SK-N-SH (cell line): ENCODE measurements at regions not wholly inside any gene's neighbourhood (a gene's known extent, or its start where the extent isn't known, plus 50 kb on each side); places are given as distances from the start of the nearest gene placed in this dataset.

Experiments used
- CTCF ChIA-PET: fragments of 300-600, 350-600 bp; formaldehyde crosslinking; extraction: SDS; loops from one replicate; lab custom pipeline; 2021; lab: Yijun Ruan, JAX
- POLR2A ChIA-PET: fragments of 350-600 bp; sonication (Branson Sonifier 250); formaldehyde crosslinking; extraction: SDS; loops from one replicate; lab custom pipeline; 2020; ENCODE audit warnings: antibody characterized with exemption, inconsistent platforms; lab: Yijun Ruan, JAX
- DNase-seq: peaks from one replicate; pipeline ENCODE4 v3.0.0; 2012
- H2AFZ ChIP-seq: fragments of 200-600 bp; sonication (generic); 2 replicates; pipeline ENCODE4 v1.8.1; 2016; ENCODE audit warnings: antibody characterized with exemption, mild to moderate bottlenecking, low read depth
- H3F3A ChIP-seq: fragments of 200-600 bp; sonication (generic); replicated peaks from 2 replicates; pipeline ENCODE3; 2016; ENCODE audit warnings: antibody characterized with exemption, mild to moderate bottlenecking; ENCODE audit not compliant: insufficient read depth
- H3K27ac ChIP-seq, 2 experiments: fragments of 200-500 bp in 1 of 2; fragments of 200-600 bp in 1 of 2; sonication (Bioruptor generic) in 1 of 2; sonication (generic), shearing (Covaris generic) in 1 of 2; 2 replicates each; pipeline versions ENCODE4 v1.5.1 to v1.6.1; 2014 to 2016; ENCODE audit warnings: low read depth in 2 of 2, inconsistent platforms in 1 of 2, low read length in 1 of 2, mild to moderate bottlenecking in 1 of 2, mixed read lengths in 1 of 2
- H3K27me3 ChIP-seq: fragments of 200-600 bp; sonication (generic), shearing (Covaris generic); 2 replicates; pipeline ENCODE4 v1.6.1; 2016; ENCODE audit warnings: mixed run types; ENCODE audit not compliant: insufficient read depth
- H3K36me3 ChIP-seq, 2 experiments: fragments of 200-500 bp in 1 of 2; fragments of 200-600 bp in 1 of 2; sonication (Bioruptor generic) in 1 of 2; sonication (generic) in 1 of 2; replicated peaks in 1 of 2; 2 replicates each; pipeline versions ENCODE3 to v1.5.1; 2014 to 2016; ENCODE audit warnings: low read length in 1 of 2, mild to moderate bottlenecking in 1 of 2; ENCODE audit not compliant: insufficient read depth in 2 of 2, control insufficient read depth in 1 of 2
- H3K4me1 ChIP-seq, 2 experiments: fragments of 200-500 bp in 1 of 2; fragments of 200-600 bp in 1 of 2; sonication (Bioruptor generic) in 1 of 2; sonication (generic), shearing (Covaris generic) in 1 of 2; 2 replicates each; pipeline versions ENCODE4 v1.5.1 to v1.6.1; 2014 to 2016; ENCODE audit warnings: low read depth in 1 of 2, low read length in 1 of 2, mixed run types in 1 of 2; ENCODE audit not compliant: insufficient read depth in 2 of 2, control insufficient read depth in 1 of 2
- H3K4me2 ChIP-seq: fragments of 200-600 bp; sonication (generic), shearing (Covaris generic); 2 replicates; pipeline ENCODE4 v1.6.1; 2017; ENCODE audit warnings: mixed run types
- H3K4me3 ChIP-seq, 2 experiments: fragments of 200-500 bp in 1 of 2; fragments of 200-600 bp in 1 of 2; sonication (Bioruptor generic) in 1 of 2; sonication (generic), shearing (Covaris generic) in 1 of 2; 2 replicates each; pipeline versions ENCODE4 v1.5.1 to v1.8.1; 2014 to 2016; ENCODE audit warnings: low read depth in 2 of 2, inconsistent platforms in 1 of 2, low read length in 1 of 2, mild to moderate bottlenecking in 1 of 2, mixed read lengths in 1 of 2, moderate library complexity in 1 of 2
- H3K79me2 ChIP-seq: fragments of 200-600 bp; sonication (generic); 2 replicates; pipeline ENCODE4 v1.8.1; 2017; ENCODE audit warnings: mild to moderate bottlenecking; ENCODE audit not compliant: insufficient read depth
- H3K9ac ChIP-seq: fragments of 200-600 bp; sonication (generic); 2 replicates; pipeline ENCODE4 v1.6.1; 2017; ENCODE audit warnings: mixed run types
- H3K9me2 ChIP-seq: fragments of 200-600 bp; sonication (generic); 2 replicates; pipeline ENCODE4 v1.6.1; 2017; ENCODE audit warnings: mixed run types
- H3K9me3 ChIP-seq: fragments of 200-600 bp; sonication (generic); 2 replicates; pipeline ENCODE4 v1.6.1; 2017; ENCODE audit warnings: mixed run types, mild to moderate bottlenecking, moderate library complexity
- H4K20me1 ChIP-seq: fragments of 200-600 bp; sonication (generic); 2 replicates; pipeline ENCODE4 v1.6.1; 2017; ENCODE audit warnings: mild to moderate bottlenecking, mixed run types; ENCODE audit not compliant: insufficient read depth
- ELF1 ChIP-seq: IDR thresholded peaks from 2 replicates; pipeline ENCODE4 v1.4.0; 2012
- EP300 ChIP-seq, 2 experiments: IDR thresholded peaks; 2 replicates each; pipeline versions ENCODE4 v1.4.0 to v1.6.1; 2012; ENCODE audit warnings: borderline replicate concordance in 1 of 2, low read depth in 1 of 2, low read length in 1 of 2
- EZH2phosphoT487 ChIP-seq: fragments of 200-600 bp; sonication (generic); IDR thresholded peaks from 2 replicates; pipeline ENCODE4 v1.6.1; 2017; ENCODE audit warnings: low read depth, mixed run types, mild to moderate bottlenecking, antibody characterized with exemption, moderate library complexity, borderline replicate concordance
- FOSL2 ChIP-seq: IDR thresholded peaks from 2 replicates; pipeline ENCODE4 v1.4.0; 2012; ENCODE audit warnings: low read depth, mild to moderate bottlenecking, moderate library complexity, borderline replicate concordance
- FOXJ3 ChIP-seq: sonication (generic); formaldehyde crosslinking; IDR thresholded peaks from 2 replicates; pipeline ENCODE4 v1.5.1; 2020; ENCODE audit warnings: mild to moderate bottlenecking, missing genetic modification reagents
- FOXM1 ChIP-seq: IDR thresholded peaks from 2 replicates; pipeline ENCODE4 v1.4.0; 2012; ENCODE audit warnings: low read depth, mild to moderate bottlenecking
- GABPA ChIP-seq: IDR thresholded peaks from 2 replicates; pipeline ENCODE4 v1.4.0; 2012; ENCODE audit warnings: low read depth, mild to moderate bottlenecking
- MAX ChIP-seq: IDR thresholded peaks from 2 replicates; pipeline ENCODE4 v1.4.0; 2012; ENCODE audit warnings: low read depth
- MEF2A ChIP-seq: IDR thresholded peaks from 2 replicates; pipeline ENCODE4 v1.4.0; 2012; ENCODE audit warnings: low read depth, borderline replicate concordance
- MXI1 ChIP-seq: IDR thresholded peaks from 2 replicates; pipeline ENCODE4 v1.6.1; 2012; ENCODE audit warnings: mild to moderate bottlenecking, low read depth, low read length, improper control_type of control experiment
- NFIC ChIP-seq: IDR thresholded peaks from 2 replicates; pipeline ENCODE4 v1.4.0; 2012; ENCODE audit warnings: borderline replicate concordance
- RCOR1 ChIP-seq: fragments of 150-350 bp; IDR thresholded peaks from 2 replicates; pipeline ENCODE4 v1.6.1; 2017; ENCODE audit warnings: antibody characterized with exemption, low read length
- REST ChIP-seq: IDR thresholded peaks from 2 replicates; pipeline ENCODE4 v1.6.1; 2012; ENCODE audit warnings: mild to moderate bottlenecking, low read depth, low read length, moderate library complexity
- RFX5 ChIP-seq: IDR thresholded peaks from 2 replicates; pipeline ENCODE4 v1.6.1; 2012; ENCODE audit warnings: mild to moderate bottlenecking, improper control_type of control experiment, low read length
- SMC3 ChIP-seq: IDR thresholded peaks from 2 replicates; pipeline ENCODE4 v1.6.1; 2012; ENCODE audit warnings: low read depth, low read length, improper control_type of control experiment
- TAF1 ChIP-seq: IDR thresholded peaks from 2 replicates; pipeline ENCODE4 v1.6.1; 2012; ENCODE audit warnings: low read depth, mild to moderate bottlenecking, low read length, moderate library complexity, borderline replicate concordance
- ZBTB33 ChIP-seq: IDR thresholded peaks from 2 replicates; pipeline ENCODE4 v1.4.0; 2012; ENCODE audit warnings: low read depth, borderline replicate concordance
- WGBS: methylation state at CpG from one replicate; pipeline ENCODE4 v1.1.6; 2017; ENCODE audit warnings: low lambda C conversion rate; 5-methylcytosine and 5-hydroxymethylcytosine counted together
- TF ChIP-seq, protein P1 (sequence below): IDR thresholded peaks from 2 replicates; pipeline ENCODE4 v1.4.0; 2012; ENCODE audit warnings: low read depth, borderline replicate concordance

GRCh38 chrX:122113896-122114295 is 1066.5 kb downstream of the GLUD2 start:
- Histone ChIP-seq H3K27me3 (no peaks in the 10 kb centered on the region), H3K79me2 (no peaks in the 10 kb centered on the region), H3K4me3 (no peak overlapping the region), H3K9me2 (no peaks in the 10 kb centered on the region), H3K9me3 (no peaks in the 10 kb centered on the region), H4K20me1 (no peaks in the 10 kb centered on the region), H3K27ac (no peak overlapping the region), H3K36me3 (no peaks in the 10 kb centered on the region), H2AFZ (no peak overlapping the region), H3K4me1 (no peaks in the 10 kb centered on the region), H3K9ac (no peak overlapping the region), H3F3A (no peaks in the 10 kb centered on the region), H3K4me2 (no peak overlapping the region)
- ChIA-PET POLR2A (interaction anchor here (0.6 kb wide), 1 partner anchor 666 kb away, joined by 3 read pairs; no protein-coding TSS in a partner anchor), CTCF (no interaction called here)
- DNase-seq: no peak
- no peak for TF ChIP-seq FOSL2
- TF ChIP-seq RCOR1: no peak
- TF ChIP-seq EP300 (IDR thresholded peaks at IDR 0.05; ENCODE audit: borderline replicate concordance in 1 of 2, low read depth in 1 of 2, low read length in 1 of 2): no peak
- no peak for TF ChIP-seq EZH2phosphoT487
- TF ChIP-seq, protein P1, sequence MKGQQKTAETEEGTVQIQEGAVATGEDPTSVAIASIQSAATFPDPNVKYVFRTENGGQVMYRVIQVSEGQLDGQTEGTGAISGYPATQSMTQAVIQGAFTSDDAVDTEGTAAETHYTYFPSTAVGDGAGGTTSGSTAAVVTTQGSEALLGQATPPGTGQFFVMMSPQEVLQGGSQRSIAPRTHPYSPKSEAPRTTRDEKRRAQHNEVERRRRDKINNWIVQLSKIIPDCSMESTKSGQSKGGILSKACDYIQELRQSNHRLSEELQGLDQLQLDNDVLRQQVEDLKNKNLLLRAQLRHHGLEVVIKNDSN: no peak
- no peak for TF ChIP-seq FOXJ3 (CRISPR knock-in tag)
- no peak for TF ChIP-seq FOXM1
- no peak for TF ChIP-seq ZBTB33
- TF ChIP-seq RFX5: no peak
- TF ChIP-seq NFIC: no peak
- no peak for TF ChIP-seq TAF1
- TF ChIP-seq MEF2A: no peak
- no peak for TF ChIP-seq MXI1
- no peak for TF ChIP-seq MAX
- no peak for TF ChIP-seq ELF1
- no peak for TF ChIP-seq GABPA
- 0% methylated on average over 4 of the region's 4 CpGs for WGBS

DNA sequence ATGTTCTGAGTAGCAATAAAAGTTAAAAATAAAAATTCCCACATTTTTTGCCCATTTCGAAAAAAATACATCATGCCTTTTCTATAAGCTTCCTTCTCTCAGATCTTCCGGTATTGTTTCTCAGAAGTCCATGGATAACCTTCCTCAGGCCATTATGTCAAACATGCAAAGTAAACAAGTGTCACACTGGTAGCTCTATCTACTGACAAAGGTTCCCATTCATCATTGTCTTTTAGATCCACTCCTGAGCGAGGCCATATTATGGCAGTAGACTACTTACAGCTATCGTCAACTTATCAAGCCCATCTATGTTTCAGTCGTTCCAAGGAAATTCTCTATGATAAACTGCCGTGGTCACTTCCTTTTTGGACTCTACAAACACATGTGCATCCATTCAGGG is 1068.2 kb downstream of the GLUD2 start:
- no peak overlapping the region for H3K27ac ChIP-seq
- ChIA-PET CTCF (no interaction called here), POLR2A (no interaction called here)
- no peaks in the 10 kb centered on the region for H4K20me1 ChIP-seq
- no peaks in the 10 kb centered on the region for H3F3A ChIP-seq
- no peaks in the 10 kb centered on the region for H3K36me3 ChIP-seq
- H3K9me2 ChIP-seq: no peaks in the 10 kb centered on the region
- DNase-seq: no peak
- H3K4me3 ChIP-seq: no peak overlapping the region
- H3K4me1 ChIP-seq: no peaks in the 10 kb centered on the region
- no peaks in the 10 kb centered on the region for H3K27me3 ChIP-seq
- WGBS: 9% methylated on average over 6 of the region's 6 CpGs
- H3K4me2 ChIP-seq: no peak overlapping the region
- H3K79me2 ChIP-seq: no peaks in the 10 kb centered on the region
- TF ChIP-seq ELF1: no peak
- no peak for TF ChIP-seq MEF2A
- TF ChIP-seq REST: no peak
- TF ChIP-seq SMC3: no peak
- H3K9me3 ChIP-seq: no peaks in the 10 kb centered on the region
- no peak overlapping the region for H2AFZ ChIP-seq
- no peak overlapping the region for H3K9ac ChIP-seq
